Adrenal gland (tissue), 5 donors: ENCODE measurements at regions not wholly inside any gene's neighbourhood (a gene's known extent, or its start where the extent isn't known, plus 50 kb on each side); places are given as distances from the start of the nearest gene placed in this dataset.

Experiments used
- CTCF ChIP-seq, 6 experiments: fragments of 450-650 bp in 4 of 6; fragments of 200-600 bp in 2 of 6; sonication (generic) in 1 of 6; IDR thresholded peaks; 1 replicate in 5 of 6; 2 replicates in 1 of 6; pipeline versions ENCODE4 v1.5.1 to v1.8.0; 2016 to 2021; ENCODE audit warnings: antibody characterized with exemption in 6 of 6, mild to moderate bottlenecking in 2 of 6, moderate library complexity in 1 of 6
- POLR2A ChIP-seq, 2 donors: fragments of 450-650 bp; IDR thresholded peaks; one replicate each; pipeline ENCODE4 v1.6.1; 2017; ENCODE audit warnings: antibody characterized with exemption in 2 of 2, mild to moderate bottlenecking in 2 of 2, moderate library complexity in 1 of 2
- donor health status: DM: no; HTN: no; CAD: no.

GRCh38 chr11:97620007-97620406 is 1230.2 kb downstream of the JRKL start:
- TF ChIP-seq POLR2A (IDR thresholded peaks at IDR 0.05) (no peak), CTCF (IDR thresholded peaks at IDR 0.05) (no peak)
